ENCODE measurements at regions not wholly inside any gene's neighbourhood (a gene's known extent, or its start where the extent isn't known, plus 50 kb on each side); places are given as distances from the start of the nearest gene placed in this dataset.

GRCh38 chr5:60185231-60186099, 291.9 kb upstream of the PDE4D start:
- no peak for DNase-seq
- H3K27ac ChIP-seq: no peak overlapping the region
- no peaks in the 10 kb centered on the region for H3K36me3 ChIP-seq
- no peaks in the 10 kb centered on the region for H3K9me3 ChIP-seq
- no peak for TF ChIP-seq CTCF (IDR thresholded peaks at IDR 0.05)
- TF ChIP-seq POLR2A (IDR thresholded peaks at IDR 0.05): no peak
- no peak overlapping the region for H3K4me3 ChIP-seq
- H3K27me3 ChIP-seq: no peaks in the 10 kb centered on the region
- no peaks in the 10 kb centered on the region for H3K4me1 ChIP-seq

DNA sequence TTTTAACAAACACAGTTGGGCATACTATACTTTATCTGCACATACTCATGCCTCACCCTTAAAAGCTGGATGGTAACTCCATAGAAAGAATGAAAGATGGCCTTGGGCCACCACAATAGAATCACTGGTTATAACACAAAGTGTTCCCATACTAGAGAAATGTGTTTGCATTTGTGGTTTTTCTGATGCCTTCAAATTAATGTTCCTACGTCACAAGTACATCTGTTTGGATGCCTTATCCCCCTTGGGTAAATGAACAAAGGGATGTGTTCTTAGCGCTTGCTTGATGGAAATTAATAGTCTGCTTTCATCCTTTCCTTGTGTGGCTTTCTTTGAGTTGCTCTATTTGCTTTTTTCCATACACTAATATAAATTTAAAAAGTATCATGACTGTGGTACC, 291.1 kb upstream of the PDE4D start:
- Histone ChIP-seq H3K9me3 (no peaks in the 10 kb centered on the region), H3K4me3 (no peak overlapping the region), H3K36me3 (no peaks in the 10 kb centered on the region), H3K27ac (no peak overlapping the region), H3K27me3 (no peaks in the 10 kb centered on the region), H3K4me1 (no peaks in the 10 kb centered on the region)
- TF ChIP-seq POLR2A (IDR thresholded peaks at IDR 0.05) (no peak), CTCF (IDR thresholded peaks at IDR 0.05) (no peak)
- DNase-seq: no peak

DNA sequence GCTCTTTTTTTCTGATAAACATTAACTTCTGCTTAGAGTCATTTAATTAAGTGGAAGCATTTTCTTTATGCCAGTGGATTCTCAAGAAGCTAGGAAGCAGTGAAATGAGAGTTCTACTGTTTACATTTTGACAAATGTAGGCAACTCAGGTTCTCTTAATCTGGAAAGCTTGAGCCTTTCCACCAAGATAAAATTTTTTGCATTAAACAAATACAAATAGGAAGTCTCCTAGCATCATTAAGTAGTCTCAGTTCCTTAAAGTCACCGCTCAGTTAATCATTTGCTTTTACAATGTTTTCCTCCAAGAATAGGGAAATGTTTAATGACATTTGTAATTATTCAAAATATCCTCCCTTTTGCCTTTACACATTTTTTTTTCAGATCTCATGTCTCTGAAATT, 290.4 kb upstream of the PDE4D start:
- no peak for DNase-seq
- H3K4me3 ChIP-seq: no peak overlapping the region
- H3K36me3 ChIP-seq: no peaks in the 10 kb centered on the region

GRCh38 chr5:60178101-60178500, 284.6 kb upstream of the PDE4D start:
- Histone ChIP-seq H3K9me3 (no peaks in the 10 kb centered on the region), H3K36me3 (no peaks in the 10 kb centered on the region), H3K4me3 (no peak overlapping the region), H3K27me3 (no peaks in the 10 kb centered on the region), H3K4me1 (no peaks in the 10 kb centered on the region), H3K27ac (no peak overlapping the region)
- DNase-seq: no peak
- TF ChIP-seq CTCF (IDR thresholded peaks at IDR 0.05): no peak

More for the DNA sequence above, 290.4 kb upstream of the PDE4D start:
- TF ChIP-seq POLR2A (IDR thresholded peaks at IDR 0.05) (no peak), CTCF (IDR thresholded peaks at IDR 0.05) (no peak)
- Histone ChIP-seq H3K4me1 (no peaks in the 10 kb centered on the region), H3K9me3 (no peaks in the 10 kb centered on the region), H3K27me3 (no peaks in the 10 kb centered on the region), H3K27ac (no peak overlapping the region)

GRCh38 chr5:60177596-60177995, 284.1 kb upstream of the PDE4D start:
- H3K36me3 ChIP-seq: no peaks in the 10 kb centered on the region
- H3K4me1 ChIP-seq: no peaks in the 10 kb centered on the region
- H3K27ac ChIP-seq: no peak overlapping the region
- H3K9me3 ChIP-seq: no peaks in the 10 kb centered on the region
- no peak overlapping the region for H3K4me3 ChIP-seq
- DNase-seq: no peak
- no peaks in the 10 kb centered on the region for H3K27me3 ChIP-seq
- TF ChIP-seq CTCF (IDR thresholded peaks at IDR 0.05): no peak
- no peak for TF ChIP-seq POLR2A (IDR thresholded peaks at IDR 0.05)
